Neuronal stem cell (in vitro differentiated cells): ENCODE measurements at regions not wholly inside any gene's neighbourhood (a gene's known extent, or its start where the extent isn't known, plus 50 kb on each side); places are given as distances from the start of the nearest gene placed in this dataset.

Source experiments
- DNase-seq: peaks from one replicate; pipeline ENCODE4 v3.0.0-alpha.2; 2013; ENCODE audit warnings: low spot score
- H2AFZ ChIP-seq: one replicate; pipeline ENCODE4 v1.6.1; 2013; ENCODE audit warnings: mild to moderate bottlenecking, low read length, inconsistent platforms
- H2AK5ac ChIP-seq: 2 replicates; pipeline ENCODE4 v1.6.1; 2013; ENCODE audit warnings: low read depth, mild to moderate bottlenecking, inconsistent platforms, low read length, moderate library complexity, mixed read lengths
- H2BK120ac ChIP-seq: 2 replicates; pipeline ENCODE4 v1.6.1; 2013; ENCODE audit warnings: low read depth, mild to moderate bottlenecking, inconsistent platforms, low read length, moderate library complexity, mixed read lengths
- H2BK12ac ChIP-seq: one replicate; pipeline ENCODE4 v1.6.1; 2013; ENCODE audit warnings: low read length, inconsistent platforms
- H2BK15ac ChIP-seq: 2 replicates; pipeline ENCODE4 v1.6.1; 2013; ENCODE audit warnings: mild to moderate bottlenecking, low read length, inconsistent platforms, mixed read lengths
- H2BK5ac ChIP-seq: one replicate; pipeline ENCODE4 v1.6.1; 2013; ENCODE audit warnings: inconsistent platforms, mild to moderate bottlenecking, low read length, moderate library complexity
- H3K14ac ChIP-seq: one replicate; pipeline ENCODE4 v1.6.1; 2013; ENCODE audit warnings: low read length, inconsistent platforms
- H3K18ac ChIP-seq: 2 replicates; pipeline ENCODE4 v1.6.1; 2013; ENCODE audit warnings: low read length, inconsistent platforms
- H3K23ac ChIP-seq: 2 replicates; pipeline ENCODE4 v1.6.1; 2013; ENCODE audit warnings: low read depth, mild to moderate bottlenecking, mixed read lengths, low read length, inconsistent platforms; ENCODE audit not compliant: poor library complexity
- H3K27ac ChIP-seq: replicated peaks from 3 replicates; pipeline ENCODE4 v1.5.1; 2013; ENCODE audit warnings: low read length, inconsistent platforms
- H3K27me3 ChIP-seq, 3 experiments: 2 replicates each; pipeline ENCODE4 v1.6.1; 2013; ENCODE audit warnings: low read length in 3 of 3, mild to moderate bottlenecking in 2 of 3, inconsistent platforms in 1 of 3, low read depth in 1 of 3, mixed read lengths in 1 of 3, moderate library complexity in 1 of 3; ENCODE audit not compliant: control insufficient read depth in 3 of 3, insufficient read depth in 3 of 3
- H3K36me3 ChIP-seq, 2 donors: replicated peaks in 1 of 2; 2 replicates each; pipeline ENCODE4 v1.6.1; 2013; ENCODE audit warnings: low read length in 2 of 2; ENCODE audit not compliant: control insufficient read depth in 2 of 2, insufficient read depth in 2 of 2
- H3K4ac ChIP-seq: 2 replicates; pipeline ENCODE4 v1.6.1; 2013; ENCODE audit warnings: inconsistent platforms, mild to moderate bottlenecking, low read length, moderate library complexity
- H3K4me1 ChIP-seq, 2 donors: 1 replicate in 1 of 2; 2 replicates in 1 of 2; pipeline ENCODE4 v1.6.1; 2013; ENCODE audit warnings: low read length in 2 of 2, low read depth in 1 of 2; ENCODE audit not compliant: control insufficient read depth in 2 of 2, insufficient read depth in 1 of 2
- H3K4me2 ChIP-seq: one replicate; pipeline ENCODE4 v1.6.1; 2013; ENCODE audit warnings: mild to moderate bottlenecking, low read length, inconsistent platforms; ENCODE audit not compliant: insufficient read depth, poor library complexity, severe bottlenecking
- H3K4me3 ChIP-seq, 2 donors: 2 replicates each; pipeline ENCODE4 v1.5.1; 2013; ENCODE audit warnings: low read length in 2 of 2, mild to moderate bottlenecking in 2 of 2, inconsistent platforms in 1 of 2, moderate library complexity in 1 of 2
- H3K79me1 ChIP-seq: one replicate; pipeline ENCODE4 v1.6.1; 2013; ENCODE audit warnings: low read depth, mild to moderate bottlenecking, inconsistent platforms, low read length, moderate library complexity
- H3K9ac ChIP-seq: one replicate; pipeline ENCODE4 v1.6.1; 2013; ENCODE audit warnings: mild to moderate bottlenecking, low read depth, low read length, inconsistent platforms; ENCODE audit not compliant: poor library complexity
- H3K9me3 ChIP-seq, 2 donors: replicated peaks in 1 of 2; 2 replicates each; pipeline versions ENCODE3 to v1.6.1; 2013; ENCODE audit warnings: low read length in 2 of 2, mild to moderate bottlenecking in 2 of 2, inconsistent platforms in 1 of 2, low read depth in 1 of 2, mixed read lengths in 1 of 2, moderate library complexity in 1 of 2; ENCODE audit not compliant: control insufficient read depth in 2 of 2, insufficient read depth in 1 of 2
- H4K8ac ChIP-seq: one replicate; pipeline ENCODE4 v1.6.1; 2013; ENCODE audit warnings: low read depth, mild to moderate bottlenecking, inconsistent platforms, low read length, moderate library complexity
- H4K91ac ChIP-seq: one replicate; pipeline ENCODE4 v1.6.1; 2013; ENCODE audit warnings: low read length, low read depth, mild to moderate bottlenecking, inconsistent platforms; ENCODE audit not compliant: poor library complexity
- WGBS, 2 donors: extraction: QIAGEN DNeasy Blood & Tissue Kit; methylation state at CpG; one replicate each; pipeline ENCODE4 v1.1.7; 2013; ENCODE audit warnings: missing lambda C conversion rate in 2 of 2, mixed read lengths in 1 of 2; ENCODE audit not compliant: insufficient read length in 2 of 2, insufficient replicate concordance in 1 of 2; ENCODE audit errors: extremely low coverage in 2 of 2; 5-methylcytosine and 5-hydroxymethylcytosine counted together

GRCh38 chr2:239824866-239825704 is 200.1 kb downstream of the NDUFA10 start:
- Histone ChIP-seq H3K36me3 (no peaks in the 10 kb centered on the region), H4K91ac (no peak overlapping the region), H2BK5ac (no peak overlapping the region), H2AFZ (no peak overlapping the region), H4K8ac (no peak overlapping the region), H2BK120ac (no peak overlapping the region), H3K4me2 (no peak overlapping the region), H3K4me1 (peaks cover 0 to 5% of the 10 kb centered on the region in 2 donors), H2AK5ac (no peak overlapping the region), H3K18ac (peak overlapping the region; percentile 59), H3K4ac (peak overlapping the region; percentile 53), H3K27ac (no peak overlapping the region), H3K79me1 (no peaks in the 10 kb centered on the region), H3K27me3 (no peaks in the 10 kb centered on the region), H3K4me3 (no peak overlapping the region), H3K9ac (no peak overlapping the region), H2BK15ac (peak overlapping the region; percentile 1), H3K23ac (no peak overlapping the region), H2BK12ac (no peak overlapping the region), H3K14ac (no peak overlapping the region), H3K9me3 (peaks cover 0 to 2% of the 10 kb centered on the region in 2 donors)
- no CpG with 5 or more reads among the region's 17 CpGs for WGBS, 2 donors
- DNase-seq: no peak

DNA sequence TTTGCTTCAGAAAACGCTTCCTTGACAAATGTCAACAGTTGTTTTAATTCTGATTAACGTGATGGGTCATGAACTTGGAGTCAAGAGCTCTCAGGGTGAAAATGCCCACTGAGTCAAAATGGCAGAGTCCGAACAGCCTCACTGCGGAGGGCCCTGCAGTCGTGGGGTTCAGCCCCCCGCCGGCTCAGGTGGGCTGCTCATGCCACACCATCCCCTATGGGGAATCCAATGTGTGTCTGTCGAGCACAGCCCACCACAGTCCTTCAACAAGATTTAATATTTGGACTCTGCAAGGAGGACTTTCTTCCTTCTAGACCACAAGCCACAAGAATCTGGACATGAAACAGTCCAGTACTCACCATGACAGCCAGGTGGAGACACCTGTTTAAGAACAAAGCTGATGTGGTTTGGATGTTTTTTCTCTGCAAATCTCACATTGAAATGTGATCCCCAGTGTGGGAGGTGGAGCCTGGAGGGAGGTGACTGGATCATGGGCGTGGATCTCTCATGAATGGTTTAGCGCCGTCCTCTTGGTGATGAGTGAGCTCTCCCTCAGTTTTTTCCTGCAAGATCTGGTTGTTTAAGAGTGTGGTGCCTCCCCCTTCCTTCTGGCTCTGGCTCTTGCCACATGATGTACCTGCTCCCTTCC is 201.0 kb downstream of the NDUFA10 start:
- Histone ChIP-seq H3K18ac (no peak overlapping the region), H2AK5ac (no peak overlapping the region), H3K4ac (no peak overlapping the region), H3K36me3 (no peaks in the 10 kb centered on the region), H2BK12ac (no peak overlapping the region), H3K23ac (no peak overlapping the region), H3K4me3 (no peak overlapping the region), H3K27me3 (no peaks in the 10 kb centered on the region), H4K91ac (no peak overlapping the region), H2AFZ (no peak overlapping the region), H4K8ac (no peak overlapping the region), H3K27ac (no peak overlapping the region), H3K9me3 (peaks cover 0 to 2% of the 10 kb centered on the region in 2 donors), H3K4me1 (peaks cover 0 to 5% of the 10 kb centered on the region in 2 donors), H3K79me1 (no peaks in the 10 kb centered on the region), H2BK120ac (no peak overlapping the region), H3K14ac (no peak overlapping the region), H3K4me2 (no peak overlapping the region), H2BK5ac (no peak overlapping the region), H2BK15ac (no peak overlapping the region), H3K9ac (no peak overlapping the region)
- DNase-seq: peak; percentile 26
- WGBS, 2 donors: no CpG with 5 or more reads among the region's 11 CpGs

- Histone ChIP-seq H3K18ac (no peak overlapping the region), H2BK15ac (no peak overlapping the region), H3K4me2 (no peak overlapping the region), H2BK12ac (no peak overlapping the region), H4K8ac (no peak overlapping the region), H2BK5ac (no peak overlapping the region), H3K27ac (no peak overlapping the region), H3K4me1 (peaks cover 0 to 8% of the 10 kb centered on the region in 2 donors), H3K4me3 (no peak overlapping the region), H3K79me1 (no peaks in the 10 kb centered on the region), H4K91ac (no peak overlapping the region), H3K36me3 (no peaks in the 10 kb centered on the region), H3K14ac (no peak overlapping the region), H2AK5ac (no peak overlapping the region), H3K9ac (no peak overlapping the region), H3K9me3 (peaks cover 0 to 2% of the 10 kb centered on the region in 2 donors), H2AFZ (no peak overlapping the region), H3K4ac (no peak overlapping the region), H3K27me3 (no peaks in the 10 kb centered on the region), H2BK120ac (no peak overlapping the region), H3K23ac (no peak overlapping the region)
- DNase-seq: no peak
- WGBS, 2 donors: no CpG with 5 or more reads among the region's 16 CpGs
Observed at GRCh38 chr2:239822146-239822831, 202.9 kb downstream of the NDUFA10 start.

DNA sequence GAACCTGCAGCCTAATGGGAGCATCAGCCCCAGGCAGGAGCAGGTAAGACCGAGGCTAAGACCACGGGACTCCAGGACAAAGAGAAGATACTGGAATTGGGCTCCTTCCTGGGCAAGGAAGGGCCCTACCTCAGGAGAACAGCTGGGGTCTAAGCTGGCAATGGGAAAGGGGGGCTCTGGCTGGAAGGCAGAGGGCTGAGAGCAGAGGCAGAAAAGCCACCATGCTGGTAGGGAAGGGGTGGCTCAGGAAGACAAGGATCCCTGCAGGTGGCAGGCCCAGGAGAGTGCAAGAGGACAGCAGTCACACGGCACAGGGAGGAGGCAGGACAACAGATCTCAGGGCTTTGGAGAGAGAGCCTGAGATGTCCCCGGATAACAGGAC is 203.5 kb downstream of the NDUFA10 start:
- no peak for DNase-seq
- no peak overlapping the region for H3K18ac ChIP-seq
- peaks cover 0 to 2% of the 10 kb centered on the region in 2 donors for H3K9me3 ChIP-seq
- H3K23ac ChIP-seq: no peak overlapping the region
- no peak overlapping the region for H4K8ac ChIP-seq
- WGBS, 2 donors: no CpG with 5 or more reads among the region's 4 CpGs
- no peak overlapping the region for H3K4ac ChIP-seq
- H2BK12ac ChIP-seq: peak overlapping the region; percentile 87
- no peak overlapping the region for H3K27ac ChIP-seq
- H3K27me3 ChIP-seq: no peaks in the 10 kb centered on the region
- H3K4me3 ChIP-seq: no peak overlapping the region
- H3K9ac ChIP-seq: no peak overlapping the region
- no peak overlapping the region for H3K4me2 ChIP-seq
- no peak overlapping the region for H3K14ac ChIP-seq
- no peak overlapping the region for H2AK5ac ChIP-seq
- no peak overlapping the region for H2AFZ ChIP-seq
- peaks cover 0 to 8% of the 10 kb centered on the region in 2 donors for H3K4me1 ChIP-seq
- no peak overlapping the region for H4K91ac ChIP-seq
- no peaks in the 10 kb centered on the region for H3K36me3 ChIP-seq
- no peak overlapping the region for H2BK5ac ChIP-seq
- no peaks in the 10 kb centered on the region for H3K79me1 ChIP-seq
- no peak overlapping the region for H2BK120ac ChIP-seq
- no peak overlapping the region for H2BK15ac ChIP-seq
